Loucy (cell line): ENCODE measurements at regions not wholly inside any gene's neighbourhood (a gene's known extent, or its start where the extent isn't known, plus 50 kb on each side); places are given as distances from the start of the nearest gene placed in this dataset.

Experiments used
- H2AFZ ChIP-seq: fragments of 200-600 bp; sonication (generic); 2 replicates; pipeline ENCODE4 v1.6.0; 2016; ENCODE audit warnings: antibody characterized with exemption, mild to moderate bottlenecking, low read length, moderate library complexity
- H3F3A ChIP-seq: fragments of 200-600 bp; 2 replicates; pipeline ENCODE4 v1.6.0; 2016; ENCODE audit warnings: antibody characterized with exemption, low read depth, mild to moderate bottlenecking
- H3K27me3 ChIP-seq: fragments of 200-600 bp; sonication (generic); 2 replicates; pipeline ENCODE4 v1.6.1; 2014; ENCODE audit warnings: low read length, mild to moderate bottlenecking; ENCODE audit not compliant: insufficient read depth, poor library complexity, severe bottlenecking
- H3K36me3 ChIP-seq: fragments of 200-600 bp; sonication (generic); 2 replicates; pipeline ENCODE4 v1.6.1; 2016; ENCODE audit warnings: low read length; ENCODE audit not compliant: insufficient read depth
- H3K4me1 ChIP-seq: fragments of 200-600 bp; sonication (generic); 2 replicates; pipeline ENCODE4 v1.5.1; 2014; ENCODE audit warnings: low read length, mild to moderate bottlenecking; ENCODE audit not compliant: insufficient read depth, poor library complexity, severe bottlenecking
- H3K4me2 ChIP-seq: fragments of 200-600 bp; sonication (generic); 2 replicates; pipeline ENCODE4 v1.6.0; 2014; ENCODE audit warnings: antibody characterized with exemption, low read length, low read depth, mild to moderate bottlenecking; ENCODE audit not compliant: poor library complexity, severe bottlenecking
- H3K4me3 ChIP-seq: fragments of 200-600 bp; sonication (generic); 2 replicates; pipeline ENCODE4 v1.5.1; 2014; ENCODE audit warnings: low read length, mild to moderate bottlenecking, mixed read lengths; ENCODE audit not compliant: poor library complexity, severe bottlenecking
- H3K79me2 ChIP-seq: fragments of 200-600 bp; sonication (generic); 2 replicates; pipeline ENCODE4 v1.6.1; 2014; ENCODE audit warnings: low read length; ENCODE audit not compliant: insufficient read depth
- H3K9ac ChIP-seq: fragments of 200-600 bp; sonication (generic); 2 replicates; pipeline ENCODE4 v1.6.0; 2014; ENCODE audit warnings: mild to moderate bottlenecking, low read depth, low read length, moderate library complexity; ENCODE audit not compliant: poor library complexity, severe bottlenecking
- H3K9me2 ChIP-seq: fragments of 200-600 bp; sonication (generic); replicated peaks from 2 replicates; pipeline ENCODE4 v1.6.1; 2016; ENCODE audit warnings: low read depth, low read length, mixed read lengths
- H3K9me3 ChIP-seq: fragments of 200-600 bp; sonication (generic); 2 replicates; pipeline ENCODE4 v1.6.1; 2014; ENCODE audit warnings: mild to moderate bottlenecking, antibody characterized with exemption, low read length, low read depth; ENCODE audit not compliant: insufficient read depth
- H4K20me1 ChIP-seq: fragments of 200-600 bp; sonication (generic); 2 replicates; pipeline ENCODE4 v1.6.0; 2014; ENCODE audit warnings: antibody characterized with exemption, low read length, mild to moderate bottlenecking; ENCODE audit not compliant: insufficient read depth, poor library complexity, severe bottlenecking
- CTCF ChIP-seq: fragments of 200-600 bp; sonication (generic); conservative IDR thresholded peaks from 2 replicates; pipeline ENCODE4 v1.5.1; 2014; ENCODE audit warnings: mild to moderate bottlenecking, antibody characterized with exemption, low read length
- EZH2phosphoT487 ChIP-seq: fragments of 200-600 bp; IDR thresholded peaks from 2 replicates; pipeline ENCODE4 v1.6.1; 2018; ENCODE audit warnings: antibody characterized with exemption, mild to moderate bottlenecking, moderate library complexity, borderline replicate concordance

- Histone ChIP-seq H3K4me2 (no peak overlapping the region), H3K79me2 (no peaks in the 10 kb centered on the region), H3K9me3 (no peaks in the 10 kb centered on the region), H3K9me2 (no peaks in the 10 kb centered on the region), H3F3A (no peaks in the 10 kb centered on the region), H3K4me1 (peaks cover 7% of the 10 kb centered on the region), H3K4me3 (no peak overlapping the region), H4K20me1 (no peaks in the 10 kb centered on the region), H3K36me3 (no peaks in the 10 kb centered on the region), H3K27me3 (no peaks in the 10 kb centered on the region), H2AFZ (no peak overlapping the region), H3K9ac (no peak overlapping the region)
- TF ChIP-seq EZH2phosphoT487 (no peak), CTCF (no peak)
These were observed 80.2 kb upstream of the PPP2R5A start for GRCh38 chr1:212205006-212205405.

GRCh38 chr1:212205843-212206242 lies 79.4 kb upstream of the PPP2R5A start:
- Histone ChIP-seq H3K9ac (no peak overlapping the region), H3K9me2 (no peaks in the 10 kb centered on the region), H3K4me1 (peaks cover 7% of the 10 kb centered on the region), H3K4me2 (no peak overlapping the region), H3K79me2 (no peaks in the 10 kb centered on the region), H2AFZ (no peak overlapping the region), H3K9me3 (no peaks in the 10 kb centered on the region), H3F3A (no peaks in the 10 kb centered on the region), H4K20me1 (no peaks in the 10 kb centered on the region), H3K36me3 (no peaks in the 10 kb centered on the region), H3K27me3 (no peaks in the 10 kb centered on the region), H3K4me3 (no peak overlapping the region)
- no peak for TF ChIP-seq EZH2phosphoT487
- no peak for TF ChIP-seq CTCF

- no peaks in the 10 kb centered on the region for H3K79me2 ChIP-seq
- no peaks in the 10 kb centered on the region for H3F3A ChIP-seq
- H2AFZ ChIP-seq, result no peak overlapping the region
- H3K9me3 ChIP-seq, result no peaks in the 10 kb centered on the region
- H3K4me1 ChIP-seq, result peaks cover 3% of the 10 kb centered on the region
- H3K36me3 ChIP-seq, result no peaks in the 10 kb centered on the region
- no peak overlapping the region for H3K4me2 ChIP-seq
- H3K27me3 ChIP-seq, result no peaks in the 10 kb centered on the region
- no peak for TF ChIP-seq CTCF
- no peak for TF ChIP-seq EZH2phosphoT487
- H4K20me1 ChIP-seq, result no peaks in the 10 kb centered on the region
- H3K4me3 ChIP-seq, result no peak overlapping the region
- no peak overlapping the region for H3K9ac ChIP-seq
- no peaks in the 10 kb centered on the region for H3K9me2 ChIP-seq
These were observed 78.1 kb upstream of the PPP2R5A start for GRCh38 chr1:212207118-212207517.
